Ectodermal cell (in vitro differentiated cells): ENCODE measurements at regions not wholly inside any gene's neighbourhood (a gene's known extent, or its start where the extent isn't known, plus 50 kb on each side); places are given as distances from the start of the nearest gene placed in this dataset.

Experiments
- H3K27ac ChIP-seq: 2 replicates; pipeline ENCODE4 v1.7.0; 2013; ENCODE audit warnings: mild to moderate bottlenecking, low read depth, low read length; ENCODE audit not compliant: insufficient read depth, poor library complexity, severe bottlenecking
- H3K27me3 ChIP-seq: 2 replicates; pipeline ENCODE4 v1.7.0; 2013; ENCODE audit warnings: mild to moderate bottlenecking, low read length; ENCODE audit not compliant: insufficient read depth, control insufficient read depth, poor library complexity, severe bottlenecking
- H3K36me3 ChIP-seq: one replicate; pipeline ENCODE4 v1.7.0; 2013; ENCODE audit warnings: low read length; ENCODE audit not compliant: control insufficient read depth, insufficient read depth
- H3K4me1 ChIP-seq: one replicate; pipeline ENCODE4 v1.7.0; 2013; ENCODE audit warnings: low read length; ENCODE audit not compliant: control insufficient read depth, insufficient read depth
- H3K4me3 ChIP-seq: 2 replicates; pipeline ENCODE4 v1.7.0; 2013; ENCODE audit warnings: low read depth, low read length, control low read depth; ENCODE audit not compliant: insufficient read depth
- H3K9me3 ChIP-seq: 2 replicates; pipeline ENCODE4 v1.7.0; 2013; ENCODE audit warnings: mild to moderate bottlenecking, low read length, moderate library complexity; ENCODE audit not compliant: control insufficient read depth
- WGBS, 2 experiments: methylation state at CpG; one replicate each; pipeline ENCODE4 v1.1.7; 2013; ENCODE audit warnings: missing lambda C conversion rate in 2 of 2; 5-methylcytosine and 5-hydroxymethylcytosine counted together

- Histone ChIP-seq H3K36me3 (no peaks in the 10 kb centered on the region), H3K4me1 (no peaks in the 10 kb centered on the region), H3K4me3 (no peak overlapping the region), H3K27me3 (no peaks in the 10 kb centered on the region), H3K27ac (no peak overlapping the region), H3K9me3 (no peaks in the 10 kb centered on the region)
- WGBS, 2 experiments: 67 to 100% methylated on average over 1 of the region's 1 CpG
These were observed 558.4 kb downstream of the LMO4 start for GRCh38 chr1:87887100-87887499.

- Histone ChIP-seq H3K4me3 (no peak overlapping the region), H3K27ac (no peak overlapping the region)
- whole genome bisulfite sequencing, 2 experiments: 94% methylated on average over 2 of the region's 2 CpGs
These were observed 559.8 kb downstream of the LMO4 start for GRCh38 chr1:87888446-87888845.

GRCh38 chr1:87894062-87894461, 565.4 kb downstream of the LMO4 start:
- Histone ChIP-seq H3K9me3 (no peaks in the 10 kb centered on the region), H3K4me3 (no peak overlapping the region), H3K27ac (no peak overlapping the region), H3K36me3 (no peaks in the 10 kb centered on the region), H3K27me3 (no peaks in the 10 kb centered on the region), H3K4me1 (no peaks in the 10 kb centered on the region)
- 100% methylated on average over 1 of the region's 1 CpG for WGBS, 2 experiments

More at GRCh38 chr1:87888446-87888845, 559.8 kb downstream of the LMO4 start:
- no peaks in the 10 kb centered on the region for H3K4me1 ChIP-seq
- H3K27me3 ChIP-seq: no peaks in the 10 kb centered on the region
- H3K36me3 ChIP-seq: no peaks in the 10 kb centered on the region
- H3K9me3 ChIP-seq: no peaks in the 10 kb centered on the region

- Histone ChIP-seq H3K4me1 (no peaks in the 10 kb centered on the region), H3K4me3 (no peak overlapping the region), H3K9me3 (no peaks in the 10 kb centered on the region), H3K27me3 (no peaks in the 10 kb centered on the region), H3K36me3 (no peaks in the 10 kb centered on the region), H3K27ac (no peak overlapping the region)
- WGBS, 2 experiments: no CpG with 5 or more reads among the region's 1 CpG
These were observed 568.8 kb downstream of the LMO4 start for GRCh38 chr1:87897481-87897880.

GRCh38 chr1:87898431-87898830, 569.8 kb downstream of the LMO4 start:
- Histone ChIP-seq H3K9me3 (no peaks in the 10 kb centered on the region), H3K4me1 (no peaks in the 10 kb centered on the region), H3K27me3 (no peaks in the 10 kb centered on the region), H3K36me3 (no peaks in the 10 kb centered on the region), H3K4me3 (no peak overlapping the region), H3K27ac (no peak overlapping the region)
- WGBS, 2 experiments: 95 to 96% methylated on average over 4 of the region's 4 CpGs

- 97 to 100% methylated on average over 2 of the region's 2 CpGs for WGBS, 2 experiments
- no peaks in the 10 kb centered on the region for H3K9me3 ChIP-seq
- H3K27me3 ChIP-seq: no peaks in the 10 kb centered on the region
- no peaks in the 10 kb centered on the region for H3K36me3 ChIP-seq
- no peak overlapping the region for H3K4me3 ChIP-seq
- H3K4me1 ChIP-seq: no peaks in the 10 kb centered on the region
- H3K27ac ChIP-seq: no peak overlapping the region
These were observed 570.3 kb downstream of the LMO4 start for GRCh38 chr1:87899017-87899416.

- H3K9me3 ChIP-seq: no peaks in the 10 kb centered on the region
- H3K4me1 ChIP-seq: no peaks in the 10 kb centered on the region
- H3K27ac ChIP-seq: no peak overlapping the region
- no peaks in the 10 kb centered on the region for H3K36me3 ChIP-seq
- H3K27me3 ChIP-seq: no peaks in the 10 kb centered on the region
- no peak overlapping the region for H3K4me3 ChIP-seq
- 93 to 97% methylated on average over 3 of the region's 3 CpGs for WGBS, 2 experiments
These were observed 571.1 kb downstream of the LMO4 start for GRCh38 chr1:87899746-87900145.

GRCh38 chr1:87902830-87903229, 574.1 kb downstream of the LMO4 start:
- Histone ChIP-seq H3K4me1 (no peaks in the 10 kb centered on the region), H3K27ac (no peak overlapping the region), H3K4me3 (no peak overlapping the region), H3K27me3 (no peaks in the 10 kb centered on the region), H3K36me3 (no peaks in the 10 kb centered on the region), H3K9me3 (no peaks in the 10 kb centered on the region)
- 63 to 82% methylated on average over 4 of the region's 4 CpGs for WGBS, 2 experiments

- no peak overlapping the region for H3K4me3 ChIP-seq
- no peak overlapping the region for H3K27ac ChIP-seq
- H3K4me1 ChIP-seq: no peaks in the 10 kb centered on the region
- no peaks in the 10 kb centered on the region for H3K9me3 ChIP-seq
- H3K36me3 ChIP-seq: no peaks in the 10 kb centered on the region
- H3K27me3 ChIP-seq: no peaks in the 10 kb centered on the region
These were observed 574.6 kb downstream of the LMO4 start for GRCh38 chr1:87903242-87903641.

- no peaks in the 10 kb centered on the region for H3K27me3 ChIP-seq
- H3K9me3 ChIP-seq: no peaks in the 10 kb centered on the region
- H3K27ac ChIP-seq: no peak overlapping the region
- H3K4me1 ChIP-seq: no peaks in the 10 kb centered on the region
- no peaks in the 10 kb centered on the region for H3K36me3 ChIP-seq
- H3K4me3 ChIP-seq: no peak overlapping the region
These were observed 576.0 kb downstream of the LMO4 start for GRCh38 chr1:87904651-87905050.

- H3K9me3 ChIP-seq: no peaks in the 10 kb centered on the region
- 92 to 98% methylated on average over 4 of the region's 4 CpGs for WGBS, 2 experiments
- no peaks in the 10 kb centered on the region for H3K27me3 ChIP-seq
- no peak overlapping the region for H3K4me3 ChIP-seq
- H3K36me3 ChIP-seq: no peaks in the 10 kb centered on the region
- no peaks in the 10 kb centered on the region for H3K4me1 ChIP-seq
- H3K27ac ChIP-seq: no peak overlapping the region
These were observed 577.0 kb downstream of the LMO4 start for GRCh38 chr1:87905651-87906050.
